IMR-90 (cell line): ENCODE measurements at regions not wholly inside any gene's neighbourhood (a gene's known extent, or its start where the extent isn't known, plus 50 kb on each side); places are given as distances from the start of the nearest gene placed in this dataset.
"Not testable (repeated sequence)": the region's sequence is repeated elsewhere in the genome, so short reads cannot be mapped to it uniquely, and the experiment has no call there.

Source experiments
- ATAC-seq: fragments of 200-7000 bp; cut with Tn5 transposase; 2 replicates; pipeline ENCODE4 v1.9.1; 2020; ENCODE audit warnings: low read depth, mild to moderate bottlenecking, moderate library complexity
- BruUV-seq: library from RNA; stranded (reverse); fragments of 400-500 nt; replicated peaks from 2 replicates; lab custom pipeline; 2021; lab: Mats Ljungman, UMichigan
- CTCF ChIA-PET: fragments of 300-600 bp; formaldehyde crosslinking; extraction: SDS; loops from one replicate; lab custom pipeline; 2021; ENCODE audit warnings: antibody characterized with exemption; lab: Yijun Ruan, JAX
- POLR2A ChIA-PET: fragments of 300-600 bp; sonication (Branson Sonifier 250); formaldehyde crosslinking; loops from one replicate; lab custom pipeline; 2022; ENCODE audit warnings: antibody characterized with exemption; ENCODE audit not compliant: unreplicated experiment; lab: Charles Lee
- DNase-seq: peaks from one replicate; pipeline ENCODE4 v3.0.0; 2013
- H2AFZ ChIP-seq: replicated peaks from 2 replicates; pipeline ENCODE3; 2013; ENCODE audit warnings: low read length, mild to moderate bottlenecking; ENCODE audit not compliant: poor library complexity
- H2AK5ac ChIP-seq: 2 replicates; pipeline ENCODE4 v1.6.1; 2013; ENCODE audit warnings: low read depth, low read length, inconsistent platforms
- H2AK9ac ChIP-seq: replicated peaks from 2 replicates; pipeline ENCODE3; 2013; ENCODE audit warnings: mild to moderate bottlenecking, low read depth, low read length, moderate library complexity; ENCODE audit not compliant: poor library complexity
- H2BK120ac ChIP-seq: 2 replicates; pipeline ENCODE4 v1.6.1; 2013; ENCODE audit warnings: low read depth, low read length, inconsistent platforms
- H2BK15ac ChIP-seq: 3 replicates; pipeline ENCODE4 v1.6.1; 2013; ENCODE audit warnings: low read depth, low read length, inconsistent platforms
- H2BK20ac ChIP-seq: 2 replicates; pipeline ENCODE4 v1.6.1; 2013; ENCODE audit warnings: low read depth, mild to moderate bottlenecking, inconsistent platforms, low read length, moderate library complexity
- H2BK5ac ChIP-seq: 2 replicates; pipeline ENCODE4 v1.6.1; 2013; ENCODE audit warnings: mild to moderate bottlenecking, low read depth, low read length, inconsistent platforms; ENCODE audit not compliant: poor library complexity, severe bottlenecking
- H3K14ac ChIP-seq: replicated peaks from 2 replicates; pipeline ENCODE4 v1.6.1; 2013; ENCODE audit warnings: low read depth, low read length, inconsistent platforms
- H3K18ac ChIP-seq: 2 replicates; pipeline ENCODE4 v1.6.1; 2013; ENCODE audit warnings: low read depth, low read length, control low read depth
- H3K23ac ChIP-seq: 2 replicates; pipeline ENCODE4 v1.6.1; 2013; ENCODE audit warnings: low read depth, low read length, inconsistent platforms
- H3K27ac ChIP-seq: 2 replicates; pipeline ENCODE4 v1.5.1; 2013; ENCODE audit warnings: mild to moderate bottlenecking, control low read depth, low read length; ENCODE audit not compliant: insufficient read depth
- H3K27me3 ChIP-seq: 2 replicates; pipeline ENCODE4 v1.6.1; 2013; ENCODE audit warnings: low read length; ENCODE audit not compliant: control insufficient read depth, insufficient read depth
- H3K36me3 ChIP-seq: 2 replicates; pipeline ENCODE4 v1.6.1; 2013; ENCODE audit warnings: low read length, mixed read lengths; ENCODE audit not compliant: control insufficient read depth, insufficient read depth
- H3K4ac ChIP-seq: 2 replicates; pipeline ENCODE4 v1.6.1; 2013; ENCODE audit warnings: low read depth, low read length, inconsistent platforms
- H3K4me1 ChIP-seq: 2 replicates; pipeline ENCODE4 v1.6.1; 2013; ENCODE audit warnings: low read length, mixed read lengths; ENCODE audit not compliant: control insufficient read depth, insufficient read depth
- H3K4me2 ChIP-seq: 2 replicates; pipeline ENCODE4 v1.6.1; 2013; ENCODE audit warnings: low read depth, mild to moderate bottlenecking, control low read depth, low read length, moderate library complexity
- H3K4me3 ChIP-seq: 2 replicates; pipeline ENCODE4 v1.5.1; 2013; ENCODE audit warnings: low read depth, mild to moderate bottlenecking, control low read depth, low read length, moderate library complexity; ENCODE audit not compliant: insufficient read depth
- H3K56ac ChIP-seq: 2 replicates; pipeline ENCODE4 v1.6.1; 2013; ENCODE audit warnings: low read length, inconsistent platforms; ENCODE audit not compliant: insufficient read depth; ENCODE audit errors: extremely low read depth
- H3K79me1 ChIP-seq, 2 experiments: 2 replicates each; pipeline ENCODE4 v1.6.1; 2013; ENCODE audit warnings: low read length in 2 of 2, inconsistent platforms in 1 of 2, low read depth in 1 of 2
- H3K9ac ChIP-seq: 2 replicates; pipeline ENCODE4 v1.6.1; 2013; ENCODE audit warnings: low read depth, low read length, control low read depth
- H3K9me1 ChIP-seq: 2 replicates; pipeline ENCODE4 v1.6.1; 2013; ENCODE audit warnings: low read length, inconsistent platforms; ENCODE audit not compliant: insufficient read depth
- H3K9me3 ChIP-seq: 2 replicates; pipeline ENCODE4 v1.6.1; 2013; ENCODE audit warnings: low read length; ENCODE audit not compliant: control insufficient read depth, insufficient read depth
- H4K20me1 ChIP-seq: 2 replicates; pipeline ENCODE4 v1.6.1; 2013; ENCODE audit warnings: low read length, inconsistent platforms; ENCODE audit not compliant: insufficient read depth
- H4K5ac ChIP-seq: 2 replicates; pipeline ENCODE4 v1.6.1; 2013; ENCODE audit warnings: mild to moderate bottlenecking, low read depth, low read length, control low read depth
- H4K8ac ChIP-seq, 2 experiments: 2 replicates each; pipeline ENCODE4 v1.6.1; 2013; ENCODE audit warnings: low read depth in 2 of 2, low read length in 2 of 2, control low read depth in 1 of 2, inconsistent platforms in 1 of 2
- H4K91ac ChIP-seq: 2 replicates; pipeline ENCODE4 v1.6.1; 2013; ENCODE audit warnings: low read depth, low read length, inconsistent platforms; ENCODE audit not compliant: insufficient read depth
- WGBS, 2 experiments: methylation state at CpG; one replicate each; pipeline versions ENCODE4 v1.1.5 to v1.1.7; 2013; ENCODE audit warnings: missing lambda C conversion rate in 2 of 2; ENCODE audit not compliant: insufficient read length in 1 of 2; ENCODE audit errors: extremely low coverage in 2 of 2; 5-methylcytosine and 5-hydroxymethylcytosine counted together
- dilution Hi-C: fragments of 300-500 bp; cut with HindIII; formaldehyde crosslinking; loops from one replicate; pipeline ENCODE4 v1.14.3; 2018; ENCODE audit warnings: low sequenced_read_pairs; ENCODE audit not compliant: unreplicated experiment
- in situ Hi-C: fragments of 300-500 bp; cut with MboI; formaldehyde crosslinking; loops from 3 replicates; pipeline ENCODE4 v1.14.3; 2019; ENCODE audit warnings: low sequenced_read_pairs, inconsistent platforms, mixed read lengths
- intact Hi-C: fragments of 100-400 bp; cut with micrococcal nuclease; formaldehyde crosslinking; loops from 2 replicates; pipeline ENCODE4 v1.10.0; 2022

GRCh38 chr2:87440650-87441049, 307.2 kb upstream of the PLGLB2 start:
- H4K5ac ChIP-seq, H2BK15ac ChIP-seq, H3K9me1 ChIP-seq, DNase-seq, H2BK20ac ChIP-seq, POLR2A ChIA-PET, H2AK5ac ChIP-seq, ATAC-seq, H3K9me3 ChIP-seq, H2BK5ac ChIP-seq, H3K18ac ChIP-seq, H3K36me3 ChIP-seq, H4K20me1 ChIP-seq, H3K14ac ChIP-seq, H3K56ac ChIP-seq, CTCF ChIA-PET, dilution Hi-C loops, H3K27me3 ChIP-seq, H3K23ac ChIP-seq, H4K8ac ChIP-seq, H3K9ac ChIP-seq, H3K4ac ChIP-seq, H4K91ac ChIP-seq, H3K4me1 ChIP-seq, H3K4me2 ChIP-seq, H3K79me1 ChIP-seq, H2AFZ ChIP-seq, intact Hi-C loops, H2BK120ac ChIP-seq, H3K4me3 ChIP-seq, in situ Hi-C loops, BruUV-seq, H2AK9ac ChIP-seq, H3K27ac ChIP-seq: not testable (repeated sequence)
- no CpG with 5 or more reads among the region's 2 CpGs for WGBS, 2 experiments

DNA sequence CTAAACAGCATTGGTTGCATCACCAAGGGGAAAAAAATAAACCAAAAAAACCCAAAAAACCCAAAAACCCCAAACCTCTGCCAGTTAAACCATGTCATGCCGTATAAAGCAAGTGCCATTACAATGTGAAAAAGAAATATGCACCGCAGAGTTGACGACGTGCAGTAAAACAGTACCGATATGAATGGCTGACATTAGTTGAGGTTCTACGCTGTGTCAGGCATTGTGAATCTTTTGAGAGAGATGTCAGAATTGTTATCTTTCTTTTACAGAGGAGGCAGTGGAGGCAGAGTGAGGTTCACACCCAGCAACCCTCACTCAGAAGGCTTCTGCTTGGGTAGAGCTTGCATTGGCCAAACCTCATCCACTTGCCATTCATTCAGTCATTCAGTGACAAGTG, 306.5 kb upstream of the PLGLB2 start:
- dilution Hi-C loops, result not testable (repeated sequence)

More for the DNA sequence above, 306.5 kb upstream of the PLGLB2 start:
- H3K27ac ChIP-seq, H2AK9ac ChIP-seq, H2BK5ac ChIP-seq, H2BK120ac ChIP-seq, H4K20me1 ChIP-seq, H3K36me3 ChIP-seq, in situ Hi-C loops, H4K8ac ChIP-seq, intact Hi-C loops, H3K18ac ChIP-seq, H2AK5ac ChIP-seq, BruUV-seq, POLR2A ChIA-PET, DNase-seq, ATAC-seq, H3K14ac ChIP-seq, H3K9me3 ChIP-seq, H3K23ac ChIP-seq, H3K56ac ChIP-seq, H4K5ac ChIP-seq, H3K9ac ChIP-seq, CTCF ChIA-PET, H2AFZ ChIP-seq, H3K79me1 ChIP-seq, H2BK20ac ChIP-seq, H2BK15ac ChIP-seq, H3K4me2 ChIP-seq, H3K4ac ChIP-seq, H3K27me3 ChIP-seq, H4K91ac ChIP-seq, H3K4me1 ChIP-seq, H3K4me3 ChIP-seq, H3K9me1 ChIP-seq: not testable (repeated sequence)
- WGBS, 2 experiments, result no CpG with 5 or more reads among the region's 6 CpGs
